Duodenal mucosa (tissue), 2 donors: ENCODE measurements at regions not wholly inside any gene's neighbourhood (a gene's known extent, or its start where the extent isn't known, plus 50 kb on each side); places are given as distances from the start of the nearest gene placed in this dataset.

ENCODE experiments used
- H3K27ac ChIP-seq: one replicate; pipeline ENCODE4 v1.7.0; 2013; ENCODE audit warnings: low read depth, low read length
- H3K27me3 ChIP-seq, 2 donors: one replicate each; pipeline ENCODE4 v1.7.0; 2013; ENCODE audit warnings: low read length in 2 of 2, control low read depth in 1 of 2; ENCODE audit not compliant: insufficient read depth in 2 of 2, control insufficient read depth in 1 of 2
- H3K36me3 ChIP-seq, 2 donors: one replicate each; pipeline ENCODE4 v1.7.0; 2013; ENCODE audit warnings: low read length in 2 of 2, control low read depth in 1 of 2; ENCODE audit not compliant: insufficient read depth in 2 of 2, control insufficient read depth in 1 of 2
- H3K4me1 ChIP-seq, 2 donors: one replicate each; pipeline ENCODE4 v1.7.0; 2013; ENCODE audit warnings: low read length in 2 of 2, control low read depth in 1 of 2; ENCODE audit not compliant: insufficient read depth in 2 of 2, control insufficient read depth in 1 of 2
- H3K4me3 ChIP-seq, 2 donors: one replicate each; pipeline ENCODE4 v1.7.0; 2013; ENCODE audit warnings: low read length in 2 of 2, low read depth in 1 of 2
- H3K9ac ChIP-seq, 2 donors: one replicate each; pipeline ENCODE4 v1.7.0; 2013; ENCODE audit warnings: low read length in 2 of 2, low read depth in 1 of 2
- H3K9me3 ChIP-seq, 2 donors: one replicate each; pipeline ENCODE4 v1.7.0; 2013; ENCODE audit warnings: low read length in 2 of 2, control low read depth in 1 of 2; ENCODE audit not compliant: control insufficient read depth in 1 of 2

DNA sequence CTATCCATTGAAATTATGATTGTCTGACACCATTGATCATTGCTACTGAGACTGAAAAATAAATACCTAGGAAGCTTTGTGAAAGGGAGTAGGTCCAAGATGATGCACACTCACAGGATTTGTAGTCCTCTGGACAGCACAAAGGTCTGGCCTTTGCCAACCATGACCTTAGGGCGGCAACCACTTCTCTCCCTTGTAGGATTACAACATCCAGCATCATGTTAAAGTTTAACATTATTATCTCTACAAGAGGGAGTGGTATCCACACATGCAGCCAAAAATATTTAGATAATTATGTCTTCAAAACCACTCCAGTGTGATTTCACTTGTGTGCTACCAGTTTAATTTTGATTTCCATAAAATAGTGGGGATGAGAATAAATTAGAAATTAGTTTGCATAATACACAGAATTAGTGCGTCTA is 51.1 kb upstream of the NHSL1 start:
- no peaks in the 10 kb centered on the region for H3K9me3 ChIP-seq
- no peak overlapping the region for H3K4me3 ChIP-seq
- H3K4me1 ChIP-seq = peaks cover 11 to 26% of the 10 kb centered on the region in 2 donors
- no peaks in the 10 kb centered on the region for H3K27me3 ChIP-seq
- H3K27ac ChIP-seq = no peak overlapping the region
- no peaks in the 10 kb centered on the region for H3K36me3 ChIP-seq
- H3K9ac ChIP-seq = no peak overlapping the region

DNA sequence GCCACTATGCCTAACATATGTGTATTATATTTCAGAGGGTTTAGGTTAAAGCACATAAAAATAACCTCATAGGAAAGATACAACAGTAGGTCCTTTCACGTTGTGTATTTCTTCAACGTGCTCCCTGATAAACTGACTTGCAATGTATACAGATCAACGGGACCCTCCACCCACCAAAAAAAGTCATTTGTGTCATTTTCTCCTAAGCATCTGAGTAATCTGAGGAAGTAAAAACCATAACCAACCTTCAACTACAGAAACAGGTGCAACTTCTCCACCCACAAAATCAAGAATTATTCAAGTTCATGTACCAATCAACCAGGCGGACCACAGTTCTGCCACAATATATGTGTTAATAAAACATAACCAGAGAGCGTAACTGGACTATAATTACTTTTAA is 54.9 kb upstream of the NHSL1 start:
- H3K27ac ChIP-seq = no peak overlapping the region
- H3K9ac ChIP-seq = no peak overlapping the region
- H3K9me3 ChIP-seq = no peaks in the 10 kb centered on the region
- no peaks in the 10 kb centered on the region for H3K27me3 ChIP-seq
- H3K36me3 ChIP-seq = no peaks in the 10 kb centered on the region
- no peak overlapping the region for H3K4me3 ChIP-seq
- H3K4me1 ChIP-seq = peaks cover 5 to 18% of the 10 kb centered on the region in 2 donors

DNA sequence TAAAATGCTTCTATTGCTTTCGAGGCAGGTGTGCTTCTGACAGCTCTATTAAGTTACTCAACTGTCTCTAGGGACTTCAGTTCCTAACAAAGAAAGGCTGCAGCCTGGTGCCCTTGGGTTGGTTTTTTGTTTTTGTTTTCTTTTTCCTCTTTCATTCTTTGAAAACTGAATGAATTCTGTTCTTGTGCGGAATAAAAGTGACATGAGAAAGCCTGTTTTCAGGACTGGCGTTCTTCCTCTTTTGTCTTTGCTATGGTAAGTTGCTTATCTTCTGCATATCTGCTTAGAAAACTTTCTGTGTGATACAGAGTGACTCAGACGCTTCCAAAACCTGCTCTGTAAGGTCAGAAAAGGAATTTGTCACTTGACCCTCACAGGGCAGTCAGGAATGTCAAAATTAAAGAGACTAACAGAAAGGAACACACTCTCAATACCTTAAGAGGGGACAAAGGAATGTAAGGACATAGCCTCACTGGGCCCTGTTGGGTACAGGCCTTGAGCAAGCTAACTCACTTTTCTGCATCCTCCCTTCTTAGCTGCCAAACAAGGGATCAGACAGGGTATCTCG is 56.2 kb upstream of the NHSL1 start:
- H3K9ac ChIP-seq = no peak overlapping the region

DNA sequence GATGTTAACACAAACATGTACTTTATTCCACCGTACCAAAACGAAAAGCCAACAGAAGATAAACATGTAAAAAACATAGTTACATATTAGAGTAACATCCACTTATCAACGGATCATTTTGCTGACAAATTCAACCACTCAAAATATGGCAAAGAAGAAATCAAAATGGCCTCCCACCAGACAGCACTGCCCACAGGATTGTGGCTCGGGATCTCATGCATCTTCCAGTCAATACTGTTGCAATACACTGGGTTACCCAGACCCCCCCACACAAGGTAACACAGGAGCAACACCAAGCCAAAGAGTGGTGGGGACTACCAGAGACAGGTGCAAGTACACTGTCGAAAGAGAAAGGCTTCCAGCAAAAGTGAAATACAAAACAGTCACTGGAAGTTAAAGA is 57.9 kb upstream of the NHSL1 start:
- peaks cover 0 to 14% of the 10 kb centered on the region in 2 donors for H3K4me1 ChIP-seq
- no peak overlapping the region for H3K27ac ChIP-seq
- H3K4me3 ChIP-seq = no peak overlapping the region
- H3K27me3 ChIP-seq = no peaks in the 10 kb centered on the region
- H3K36me3 ChIP-seq = no peaks in the 10 kb centered on the region
- no peaks in the 10 kb centered on the region for H3K9me3 ChIP-seq
- H3K9ac ChIP-seq = no peak overlapping the region

More for the DNA sequence above, 56.2 kb upstream of the NHSL1 start:
- Histone ChIP-seq H3K4me1 (peaks cover 4 to 17% of the 10 kb centered on the region in 2 donors), H3K9me3 (no peaks in the 10 kb centered on the region), H3K27me3 (no peaks in the 10 kb centered on the region), H3K4me3 (no peak overlapping the region), H3K27ac (no peak overlapping the region), H3K36me3 (no peaks in the 10 kb centered on the region)

DNA sequence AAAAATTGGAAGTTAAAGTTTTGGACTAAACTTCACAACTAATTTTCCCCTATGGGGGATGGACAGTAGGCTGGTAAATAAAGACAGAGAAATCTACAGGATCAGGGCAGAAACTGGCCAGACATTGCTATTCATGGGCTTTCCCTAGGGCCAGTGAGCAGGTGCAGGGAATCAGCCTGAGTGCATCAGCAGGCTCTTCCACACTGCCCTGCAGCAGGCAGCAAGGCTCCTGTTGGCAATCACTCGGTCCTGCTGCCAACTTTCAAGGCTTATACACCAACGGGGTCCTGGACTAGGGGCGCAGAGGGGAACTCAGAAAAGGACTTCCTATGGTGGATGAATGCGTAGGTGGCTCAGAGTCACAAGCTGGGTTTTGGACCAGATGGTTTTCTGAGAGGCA is 59.8 kb upstream of the NHSL1 start:
- Histone ChIP-seq H3K9me3 (no peaks in the 10 kb centered on the region), H3K27me3 (no peaks in the 10 kb centered on the region), H3K36me3 (no peaks in the 10 kb centered on the region), H3K27ac (no peak overlapping the region), H3K9ac (no peak overlapping the region), H3K4me1 (peaks cover 0 to 5% of the 10 kb centered on the region in 2 donors), H3K4me3 (no peak overlapping the region)

DNA sequence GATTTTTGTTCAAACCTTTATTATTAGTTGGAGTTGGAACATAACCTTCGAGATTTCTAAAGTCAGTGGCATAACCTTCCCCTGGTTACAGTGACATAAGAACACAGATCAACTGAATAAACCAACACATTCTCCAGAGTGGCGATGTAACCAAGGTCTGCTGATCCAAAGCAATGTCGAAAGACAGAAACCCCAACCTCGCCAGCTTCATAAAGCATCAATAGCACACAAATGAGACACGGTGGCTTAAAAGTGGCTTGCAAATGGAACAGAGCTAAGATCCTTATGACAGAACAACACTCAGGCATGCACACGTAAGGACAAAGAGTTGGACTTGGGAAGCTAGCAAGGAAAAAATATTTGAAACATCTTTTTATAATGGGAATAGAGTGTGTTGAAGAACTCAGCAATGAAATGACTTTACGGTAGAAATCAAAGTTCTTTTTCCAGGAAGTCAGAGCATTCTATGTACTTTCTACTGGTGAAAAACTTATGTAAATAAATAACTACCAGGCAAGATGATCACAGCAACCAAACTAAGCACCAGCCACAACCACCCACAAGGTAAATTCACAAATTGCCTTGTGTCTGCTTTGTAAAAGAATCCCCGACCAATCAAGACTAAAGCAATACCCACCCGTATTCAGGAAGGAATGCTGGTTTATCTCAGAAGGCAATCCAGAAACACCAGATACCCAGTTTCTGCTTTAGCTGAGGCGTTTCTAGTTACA is 61.0 kb upstream of the NHSL1 start:
- Histone ChIP-seq H3K4me1 (peaks cover 0 to 3% of the 10 kb centered on the region in 2 donors), H3K9ac (no peak overlapping the region), H3K27me3 (no peaks in the 10 kb centered on the region), H3K36me3 (no peaks in the 10 kb centered on the region), H3K27ac (no peak overlapping the region), H3K4me3 (no peak overlapping the region), H3K9me3 (no peaks in the 10 kb centered on the region)

DNA sequence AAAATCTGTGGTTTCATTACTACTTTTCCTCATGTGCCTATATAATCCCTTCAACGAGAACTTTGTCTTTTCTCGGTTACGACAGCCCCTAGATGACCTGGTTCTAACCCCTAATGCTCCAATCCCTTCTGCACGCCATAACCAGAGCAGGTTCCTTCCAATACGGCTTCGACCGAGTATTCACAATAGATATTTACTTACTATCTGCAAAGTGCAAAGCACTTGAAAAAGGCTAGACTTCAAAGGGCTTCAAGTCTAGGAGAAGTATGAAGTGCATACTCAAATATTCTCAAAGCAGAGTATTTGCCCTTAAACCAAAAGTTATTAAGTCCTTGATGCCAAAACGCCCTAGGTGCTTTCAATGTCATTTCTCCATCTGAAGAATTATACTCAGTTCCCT is 63.4 kb upstream of the NHSL1 start:
- no peak overlapping the region for H3K9ac ChIP-seq
- H3K27me3 ChIP-seq = no peaks in the 10 kb centered on the region
- H3K4me3 ChIP-seq = no peak overlapping the region
- no peaks in the 10 kb centered on the region for H3K9me3 ChIP-seq
- no peaks in the 10 kb centered on the region for H3K36me3 ChIP-seq
- peaks cover 0 to 3% of the 10 kb centered on the region in 2 donors for H3K4me1 ChIP-seq
- H3K27ac ChIP-seq = no peak overlapping the region

DNA sequence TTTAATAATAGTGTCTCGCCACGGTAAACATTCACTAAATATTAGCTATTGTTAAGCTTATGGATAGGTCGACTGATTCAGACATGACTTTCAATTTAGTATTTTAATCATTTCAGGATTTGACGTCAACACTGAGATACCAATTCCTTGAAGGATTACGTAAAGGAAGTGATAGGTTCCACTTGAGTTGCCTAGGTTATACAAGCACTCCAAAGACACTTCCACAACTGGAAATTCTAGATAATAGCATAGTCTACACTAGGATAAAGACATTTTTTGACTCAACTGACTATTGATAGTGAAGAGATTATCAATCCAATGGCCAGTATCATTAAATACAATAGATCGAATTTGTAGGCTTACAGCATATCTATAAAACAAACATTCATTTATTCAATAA is 63.9 kb upstream of the NHSL1 start:
- Histone ChIP-seq H3K27me3 (no peaks in the 10 kb centered on the region), H3K4me1 (peaks cover 0 to 3% of the 10 kb centered on the region in 2 donors), H3K4me3 (no peak overlapping the region), H3K36me3 (no peaks in the 10 kb centered on the region), H3K27ac (no peak overlapping the region), H3K9me3 (no peaks in the 10 kb centered on the region), H3K9ac (no peak overlapping the region)

DNA sequence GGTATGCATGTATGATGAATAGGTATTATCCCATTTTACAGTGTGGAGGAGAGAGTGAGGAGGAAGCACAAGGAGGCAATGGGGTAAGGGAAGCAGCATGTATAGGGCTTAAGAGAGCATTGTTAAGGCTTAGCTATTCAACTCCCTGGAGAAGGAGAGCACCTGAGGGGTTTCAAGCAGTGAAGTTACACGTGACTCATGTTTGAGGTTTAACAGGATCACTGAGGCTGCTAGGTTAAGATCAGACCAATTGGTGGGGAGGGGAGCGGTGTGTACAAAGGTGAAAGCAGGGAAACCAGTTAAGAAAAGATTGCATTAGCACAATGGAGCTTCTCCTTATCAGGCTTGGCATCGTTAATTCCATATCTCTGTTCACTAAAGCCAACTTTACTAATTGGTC is 64.4 kb upstream of the NHSL1 start:
- Histone ChIP-seq H3K27ac (no peak overlapping the region), H3K9ac (no peak overlapping the region)

DNA sequence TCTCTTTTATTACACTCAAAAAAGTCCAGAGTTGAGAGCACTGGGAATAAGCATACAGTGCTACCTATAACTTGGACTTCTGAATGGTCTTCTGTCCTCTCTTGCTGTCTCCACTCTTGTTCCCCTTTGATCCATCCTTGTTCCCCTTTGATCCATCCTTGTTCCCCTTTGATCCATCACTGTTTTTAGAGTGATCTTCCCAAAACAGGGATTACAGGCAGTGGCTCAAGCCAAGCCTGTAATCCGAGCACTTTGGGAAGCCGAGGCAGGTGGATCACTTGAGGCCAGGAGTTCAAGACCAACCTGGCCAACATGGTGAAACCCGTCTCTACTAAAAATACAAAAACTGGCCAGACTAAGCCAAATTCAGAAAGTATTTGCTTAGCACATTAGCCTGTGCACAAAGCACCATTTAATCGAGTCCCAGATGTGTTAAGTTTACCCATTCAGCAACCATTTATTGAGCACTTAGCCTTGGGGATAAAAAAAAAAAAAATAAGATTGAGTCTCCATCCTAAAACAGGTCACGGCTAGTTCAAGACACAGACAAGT is 65.0 kb upstream of the NHSL1 start:
- Histone ChIP-seq H3K4me3 (no peak overlapping the region), H3K36me3 (no peaks in the 10 kb centered on the region), H3K27me3 (no peaks in the 10 kb centered on the region), H3K9ac (no peak overlapping the region), H3K9me3 (no peaks in the 10 kb centered on the region), H3K4me1 (peaks cover 0 to 3% of the 10 kb centered on the region in 2 donors), H3K27ac (no peak overlapping the region)

More for the DNA sequence above, 64.4 kb upstream of the NHSL1 start:
- no peak overlapping the region for H3K4me3 ChIP-seq
- no peaks in the 10 kb centered on the region for H3K36me3 ChIP-seq
- H3K9me3 ChIP-seq = no peaks in the 10 kb centered on the region
- H3K27me3 ChIP-seq = no peaks in the 10 kb centered on the region
- peaks cover 0 to 3% of the 10 kb centered on the region in 2 donors for H3K4me1 ChIP-seq
